HG03521 (cell line): ENCODE measurements at regions not wholly inside any gene's neighbourhood (a gene's known extent, or its start where the extent isn't known, plus 50 kb on each side); places are given as distances from the start of the nearest gene placed in this dataset.
"Not testable (repeated sequence)": the region's sequence is repeated elsewhere in the genome, so short reads cannot be mapped to it uniquely, and the experiment has no call there.

Experiments used
- ATAC-seq: cut with Tn5 transposase; IDR thresholded peaks from one replicate; pipeline ENCODE4 v1.9.1; 2021; ENCODE audit warnings: mild to moderate bottlenecking, moderate library complexity; ENCODE audit not compliant: unreplicated experiment

- not testable (repeated sequence) for ATAC-seq
Observed at GRCh38 chr14:105653921-105654320, 127.5 kb downstream of the TMEM121 start.

DNA sequence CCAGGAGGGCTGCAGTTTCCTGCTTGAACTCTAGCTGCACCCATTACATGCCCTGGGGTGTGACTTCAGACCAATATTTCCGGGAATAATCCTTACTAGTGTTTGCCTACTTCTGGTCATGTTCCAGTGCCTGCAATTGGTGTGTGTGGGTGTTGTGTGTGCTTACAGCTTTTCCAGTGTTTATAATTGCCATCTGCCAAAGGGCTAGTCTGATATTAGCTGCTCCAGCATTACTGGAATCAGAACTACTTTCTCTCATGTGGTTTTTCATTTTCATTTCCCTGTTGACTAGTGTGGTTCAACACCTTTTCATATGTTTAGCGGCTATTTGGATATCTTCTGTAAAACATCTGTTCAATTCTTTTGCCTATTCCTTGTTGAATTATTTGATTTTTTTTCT is 132.9 kb downstream of the TMEM121 start:
- not testable (repeated sequence) for ATAC-seq

DNA sequence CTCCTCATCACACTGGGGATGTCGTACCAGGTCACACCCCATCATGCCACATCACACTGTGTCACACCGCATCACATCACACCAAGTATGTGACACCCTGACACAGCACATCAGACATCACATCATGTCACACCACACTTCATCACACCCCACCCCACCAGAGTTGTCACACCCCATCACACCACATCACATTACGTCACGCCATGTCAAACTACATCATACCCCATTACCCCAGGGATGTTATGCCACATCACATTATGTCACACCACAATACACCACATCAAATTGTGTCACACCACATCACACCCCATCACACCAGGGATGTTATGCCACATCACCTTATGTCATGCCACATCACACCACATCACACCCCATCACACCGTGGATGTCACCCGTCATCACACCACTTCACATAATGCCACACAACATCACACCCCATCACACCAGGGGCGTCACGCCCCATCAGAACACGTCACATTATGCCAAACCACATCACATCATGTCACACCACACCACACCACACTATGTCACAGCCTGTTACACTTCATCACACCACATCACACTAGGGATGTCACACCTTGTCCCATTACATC is 133.6 kb downstream of the TMEM121 start:
- no peak for ATAC-seq

- no peak for ATAC-seq
Observed at GRCh38 chr14:105660816-105661531, 134.6 kb downstream of the TMEM121 start.

DNA sequence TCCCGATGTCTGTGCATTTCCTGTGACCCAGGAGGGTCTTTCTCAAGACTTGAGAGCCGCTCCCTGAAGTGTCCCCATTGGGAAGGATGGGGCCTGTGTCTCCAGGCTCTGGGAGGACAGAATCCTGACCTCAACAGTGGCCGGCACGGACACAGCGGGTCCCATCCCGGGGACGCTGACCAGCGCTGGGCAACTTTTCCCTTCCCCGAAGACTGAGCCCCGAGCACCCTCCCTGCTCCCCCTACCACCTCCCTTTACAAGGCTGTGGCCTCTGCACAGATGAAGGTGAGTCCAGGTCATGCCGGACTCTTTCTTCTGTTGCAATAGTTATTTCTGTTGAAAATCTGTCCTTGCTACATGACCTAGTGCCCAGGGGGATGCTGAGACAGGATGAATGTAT is 135.7 kb downstream of the TMEM121 start:
- ATAC-seq = not testable (repeated sequence)

- not testable (repeated sequence) for ATAC-seq
Observed at GRCh38 chr14:105662592-105662991, 136.2 kb downstream of the TMEM121 start.

GRCh38 chr14:105663323-105663722 is 136.9 kb downstream of the TMEM121 start:
- not testable (repeated sequence) for ATAC-seq

DNA sequence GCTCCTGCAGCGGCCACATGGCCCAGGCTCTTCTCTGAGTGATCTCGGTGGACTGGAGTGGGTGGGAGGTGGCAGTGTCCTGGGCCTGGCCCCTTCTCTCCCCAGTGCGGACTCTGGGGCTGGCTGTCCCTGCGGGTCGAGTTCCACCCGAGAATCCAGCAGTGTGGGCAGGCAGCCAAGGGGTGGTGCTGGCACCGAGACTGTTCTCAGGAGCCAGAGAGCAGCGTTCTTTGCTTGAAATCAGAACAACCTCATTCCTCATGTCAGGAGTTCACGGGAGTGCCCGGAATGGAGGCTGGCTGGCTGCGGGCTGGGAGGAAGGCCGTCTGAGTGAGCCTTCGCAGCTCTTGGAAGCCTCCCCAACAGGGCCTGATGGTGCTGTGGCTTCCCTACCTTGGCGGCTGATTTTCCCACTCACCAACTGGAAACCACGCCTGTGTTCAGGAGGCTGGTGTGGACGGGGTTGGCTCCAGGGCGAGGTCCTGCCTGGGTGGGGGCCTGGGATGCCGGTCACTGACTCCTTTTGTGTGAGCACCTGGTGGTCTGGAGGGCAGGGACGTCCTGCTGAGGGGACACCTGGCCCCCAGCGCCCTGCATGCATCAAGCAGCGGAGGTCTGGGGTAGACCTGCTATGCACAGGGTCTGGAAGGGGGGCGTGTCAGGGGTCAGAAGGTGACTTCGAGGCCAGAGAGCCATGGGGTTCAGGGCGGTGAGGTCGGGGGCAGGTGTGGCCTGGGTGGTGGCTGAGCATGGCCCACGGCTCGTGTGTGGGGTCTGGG is 137.6 kb downstream of the TMEM121 start:
- not testable (repeated sequence) for ATAC-seq

DNA sequence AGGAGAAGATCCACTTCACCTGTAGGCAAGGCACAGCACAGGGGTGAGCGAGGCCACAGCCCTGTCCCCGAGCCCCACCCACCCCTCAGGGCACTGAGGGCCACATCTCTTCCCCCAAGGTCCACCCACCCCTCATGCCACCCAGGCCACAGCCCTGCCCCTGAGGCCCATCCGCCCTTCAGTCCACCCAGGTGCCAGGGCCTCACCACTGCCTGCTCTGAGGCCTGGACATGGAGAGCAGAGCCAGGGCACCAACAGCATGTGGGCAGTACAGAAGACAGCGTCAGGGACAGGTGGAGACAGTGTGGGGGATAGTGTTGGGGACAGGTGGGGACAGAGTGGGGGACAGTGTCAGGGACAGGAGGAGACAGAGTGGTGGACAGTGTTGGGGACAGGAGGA is 138.3 kb downstream of the TMEM121 start:
- no peak for ATAC-seq

GRCh38 chr14:105665247-105665950 is 139.0 kb downstream of the TMEM121 start:
- no peak for ATAC-seq

DNA sequence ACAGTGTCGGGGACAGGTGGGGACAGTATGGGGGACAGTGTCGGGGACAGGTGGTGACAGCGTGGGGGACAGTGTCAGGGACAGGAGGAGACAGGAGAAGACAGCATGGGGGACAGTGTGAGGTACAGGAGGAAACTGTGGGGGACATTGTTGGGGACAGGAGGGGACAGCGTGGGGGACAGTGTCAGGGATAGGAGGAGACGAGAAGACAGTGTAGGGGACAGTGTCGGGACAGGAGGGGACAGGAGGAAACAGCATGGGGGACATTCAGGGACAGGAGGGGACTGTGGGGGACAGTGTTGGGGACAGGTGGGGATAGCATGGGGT is 139.5 kb downstream of the TMEM121 start:
- ATAC-seq = no peak

DNA sequence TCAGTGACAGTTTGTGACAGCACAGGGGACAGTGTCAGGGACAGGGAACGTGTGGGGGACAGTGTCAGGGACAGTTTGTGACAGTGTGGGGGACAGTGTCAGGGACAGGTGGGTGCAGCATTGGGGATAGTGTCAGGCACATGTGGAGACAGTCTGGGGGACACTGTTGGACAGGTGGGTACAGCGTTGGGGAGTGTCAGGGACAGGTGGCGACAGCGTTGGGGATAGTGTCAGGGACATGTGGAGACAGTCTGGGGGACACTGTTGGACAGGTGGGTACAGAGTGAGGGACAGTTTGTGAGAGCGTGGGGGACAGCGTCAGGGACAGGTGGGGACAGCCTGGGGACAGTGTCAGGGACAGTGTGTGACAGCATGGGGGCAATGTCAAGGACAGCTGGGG is 140.0 kb downstream of the TMEM121 start:
- no peak for ATAC-seq

- ATAC-seq = not testable (repeated sequence)
Observed at GRCh38 chr14:105666991-105667662, 140.7 kb downstream of the TMEM121 start.

DNA sequence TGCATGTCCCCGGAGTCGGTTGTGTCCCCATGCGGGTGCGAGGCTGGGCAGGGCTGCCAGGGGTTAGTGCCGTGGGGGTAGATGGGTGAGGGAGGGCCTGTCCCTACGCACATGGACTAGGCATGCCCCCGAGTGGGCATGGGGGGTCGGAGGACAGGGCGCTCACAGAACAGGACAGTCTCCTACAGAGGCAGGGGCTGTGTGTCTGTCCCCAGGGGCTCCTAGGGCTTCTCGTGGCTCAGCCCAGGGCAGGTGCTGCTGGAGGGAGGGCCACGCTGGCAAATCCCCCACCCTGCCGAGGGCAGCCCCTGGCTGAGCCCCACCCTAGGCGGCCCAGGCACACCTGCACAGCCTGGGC is 141.3 kb downstream of the TMEM121 start:
- ATAC-seq = not testable (repeated sequence)

DNA sequence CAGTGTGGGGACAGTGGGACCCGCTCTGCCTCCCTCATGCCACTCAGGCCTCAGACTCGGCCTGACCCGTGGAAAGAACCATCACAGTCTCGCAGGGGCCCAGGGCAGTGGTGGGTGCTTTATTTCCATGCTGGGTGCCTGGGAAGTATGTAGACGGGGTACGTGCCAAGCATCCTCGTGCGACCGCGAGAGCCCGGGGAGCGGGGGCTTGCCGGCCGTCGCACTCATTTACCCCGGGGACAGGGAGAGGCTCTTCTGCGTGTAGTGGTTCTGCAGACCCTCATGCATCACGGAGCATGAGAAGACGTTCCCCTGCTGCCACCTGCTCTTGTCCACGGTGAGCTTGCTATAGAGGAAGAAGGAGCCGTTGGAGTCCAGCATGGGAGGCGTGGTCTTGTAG is 141.6 kb downstream of the TMEM121 start:
- ATAC-seq = not testable (repeated sequence)

DNA sequence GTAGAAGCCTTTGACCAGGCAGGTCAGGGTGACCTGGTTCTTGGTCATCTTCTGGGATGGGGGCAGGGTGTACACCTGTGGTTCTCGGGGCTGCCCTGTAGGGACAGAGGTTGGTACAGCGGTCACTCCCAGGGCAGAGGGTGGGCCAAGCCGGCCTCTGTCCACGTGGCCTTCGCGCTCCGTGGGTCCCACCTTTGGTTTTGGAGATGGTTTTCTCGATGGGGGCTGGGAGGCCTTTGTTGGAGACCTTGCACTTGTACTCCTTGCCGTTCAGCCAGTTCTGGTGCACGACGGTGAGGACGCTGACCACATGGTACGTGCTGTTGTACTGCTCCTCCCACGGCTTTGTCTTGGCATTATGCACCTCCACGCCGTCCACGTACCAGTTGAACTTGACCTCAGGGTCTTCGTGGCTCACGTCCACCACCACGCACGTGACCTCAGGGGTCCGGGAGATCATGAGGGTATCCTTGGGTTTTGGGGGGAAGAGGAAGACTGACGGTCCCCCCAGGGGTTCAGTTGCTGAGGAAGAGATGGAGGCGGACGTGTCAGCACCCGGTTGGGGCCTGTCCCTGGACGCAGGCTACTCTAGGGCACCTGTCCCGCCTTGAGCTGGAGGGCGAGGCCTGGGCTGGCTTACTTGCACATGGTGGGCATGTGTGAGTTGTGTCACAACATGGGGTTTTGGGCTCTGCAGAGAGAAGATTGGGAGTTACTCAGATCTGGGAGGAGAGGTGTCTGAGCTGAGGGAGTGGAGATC is 142.3 kb downstream of the TMEM121 start:
- not testable (repeated sequence) for ATAC-seq

DNA sequence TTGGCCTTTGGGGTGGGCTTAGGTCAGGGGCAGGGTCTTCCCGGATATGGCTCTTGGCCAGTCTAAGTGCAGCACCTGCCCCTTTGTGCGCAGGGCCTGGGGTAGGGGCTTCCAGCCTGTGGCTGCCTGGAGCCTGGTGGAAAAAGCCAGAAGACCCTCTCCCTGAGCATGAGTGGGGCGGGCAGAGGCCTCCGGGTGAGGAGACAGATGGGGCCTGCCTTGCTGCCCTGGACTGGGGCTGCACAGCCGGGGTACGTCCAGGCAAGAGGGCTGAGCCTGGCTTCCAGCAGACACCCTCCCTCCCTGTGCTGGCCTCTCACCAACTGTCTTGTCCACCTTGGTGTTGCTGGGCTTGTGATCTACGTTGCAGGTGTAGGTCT is 142.8 kb downstream of the TMEM121 start:
- not testable (repeated sequence) for ATAC-seq

DNA sequence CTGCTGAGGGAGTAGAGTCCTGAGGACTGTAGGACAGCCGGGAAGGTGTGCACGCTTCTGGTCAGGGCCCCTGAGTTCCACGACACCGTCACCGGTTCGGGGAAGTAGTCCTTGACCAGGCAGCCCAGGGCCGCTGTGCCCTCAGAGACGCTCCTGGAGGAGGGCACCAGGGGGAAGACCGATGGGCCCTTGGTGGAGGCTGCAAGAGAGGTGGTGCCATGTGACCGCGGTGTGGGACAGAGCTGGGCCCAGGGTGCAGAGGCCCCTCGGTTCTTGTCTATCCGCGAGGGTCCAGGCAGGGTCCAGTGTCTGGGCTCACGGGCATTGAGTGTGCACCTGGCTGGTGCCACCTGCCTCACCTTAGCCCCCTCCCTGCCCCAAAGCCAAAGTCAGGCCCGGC is 143.3 kb downstream of the TMEM121 start:
- ATAC-seq = not testable (repeated sequence)

GRCh38 chr14:105672450-105673200 is 146.2 kb downstream of the TMEM121 start:
- not testable (repeated sequence) for ATAC-seq
